GM12878 (cell line): ENCODE measurements at regions not wholly inside any gene's neighbourhood (a gene's known extent, or its start where the extent isn't known, plus 50 kb on each side); places are given as distances from the start of the nearest gene placed in this dataset.

Experiments
- ATAC-seq: fragments of 200-7000 bp; cut with Tn5 transposase; 3 replicates; pipeline ENCODE4 v1.9.1; 2020; ENCODE audit warnings: mild to moderate bottlenecking, moderate library complexity
- BruUV-seq: library from RNA; stranded (reverse); fragments of 400-500 nt; replicated peaks from 2 replicates; lab custom pipeline; 2021; lab: Mats Ljungman, UMichigan
- CTCF ChIA-PET: fragments of 300-600 bp; sonication (Branson Sonifier 250); formaldehyde crosslinking; extraction: SDS; loops from one replicate; lab custom pipeline; 2021; ENCODE audit warnings: inconsistent platforms; lab: Yijun Ruan, JAX
- POLR2A ChIA-PET: fragments of 350-600 bp; formaldehyde crosslinking; extraction: SDS; loops from one replicate; lab custom pipeline; 2021; ENCODE audit warnings: inconsistent platforms; lab: Charles Lee
- RAD21 ChIA-PET: fragments of 300-600 bp; sonication (Branson Sonifier 250); formaldehyde crosslinking; loops from one replicate; lab custom pipeline; 2023; ENCODE audit warnings: antibody characterized with exemption; ENCODE audit not compliant: unreplicated experiment; lab: Charles Lee
- SMC1A ChIA-PET: fragments of 300-600 bp; sonication (Branson Sonifier 250); formaldehyde crosslinking; loops from one replicate; lab custom pipeline; 2023; ENCODE audit not compliant: unreplicated experiment, uncharacterized antibody; lab: Charles Lee
- DNase-seq: peaks from one replicate; pipeline ENCODE4 v3.0.0-alpha.2; 2011; ENCODE audit warnings: low read depth, low spot score
- FAIRE-seq: peaks from 3 replicates; lab custom pipeline; 2011; peaks lifted over from hg19 to GRCh38; lab: Jason Lieb, UNC
- H2AFZ ChIP-seq: 2 replicates; pipeline ENCODE4 v1.6.0; 2011; ENCODE audit warnings: low read depth, low read length, control low read depth; ENCODE audit not compliant: control insufficient read depth
- H3K27ac ChIP-seq: 2 replicates; pipeline ENCODE4 v1.5.1; 2011; ENCODE audit warnings: control low read depth; ENCODE audit not compliant: control insufficient read depth, insufficient read depth
- H3K27me3 ChIP-seq, 2 experiments: replicated peaks in 1 of 2; 2 replicates each; pipeline versions ENCODE4 v1.6.0 to v1.6.1; 2011; ENCODE audit warnings: low read length in 1 of 2; ENCODE audit not compliant: control insufficient read depth in 2 of 2, insufficient read depth in 2 of 2
- H3K36me3 ChIP-seq, 2 experiments: 2 replicates each; pipeline ENCODE4 v1.5.1; 2011; ENCODE audit warnings: low read length in 1 of 2; ENCODE audit not compliant: control insufficient read depth in 2 of 2, insufficient read depth in 2 of 2
- H3K4me1 ChIP-seq: 2 replicates; pipeline ENCODE4 v1.6.1; 2011; ENCODE audit warnings: mild to moderate bottlenecking, low read length, moderate library complexity, mixed read lengths; ENCODE audit not compliant: control insufficient read depth, insufficient read depth
- H3K4me2 ChIP-seq: 2 replicates; pipeline ENCODE4 v1.6.0; 2011; ENCODE audit warnings: control low read depth; ENCODE audit not compliant: control insufficient read depth, insufficient read depth
- H3K4me3 ChIP-seq: fragments of 200-600 bp; sonication (generic); 2 replicates; pipeline ENCODE4 v1.5.1; 2016
- H3K79me2 ChIP-seq: 2 replicates; pipeline ENCODE4 v1.6.0; 2011; ENCODE audit warnings: low read length; ENCODE audit not compliant: control insufficient read depth, insufficient read depth
- H3K9ac ChIP-seq: 2 replicates; pipeline ENCODE4 v1.8.0; 2011; ENCODE audit warnings: low read length, control low read depth, mixed read lengths; ENCODE audit not compliant: control insufficient read depth, insufficient read depth
- H3K9me3 ChIP-seq: replicated peaks from 3 replicates; pipeline ENCODE4 v1.5.1; 2011; ENCODE audit warnings: mild to moderate bottlenecking, low read length; ENCODE audit not compliant: control insufficient read depth, insufficient read depth
- H4K20me1 ChIP-seq: 2 replicates; pipeline ENCODE4 v1.6.0; 2011; ENCODE audit not compliant: control insufficient read depth, insufficient read depth
- CHD2 ChIP-seq: IDR thresholded peaks from 2 replicates; pipeline ENCODE4 v1.6.1; 2011; ENCODE audit warnings: low read depth, low read length, improper control_type of control experiment, borderline replicate concordance
- HDAC6 ChIP-seq: fragments of 200-600 bp; sonication (generic); IDR thresholded peaks from one replicate; pipeline ENCODE4 v1.8.0; 2017; ENCODE audit warnings: antibody characterized with exemption; ENCODE audit not compliant: unreplicated experiment
- MTA2 ChIP-seq: fragments of 450-650 bp; IDR thresholded peaks from 2 replicates; pipeline ENCODE4 v1.6.1; 2016; ENCODE audit warnings: low read depth, mild to moderate bottlenecking, moderate library complexity
- RUNX3 ChIP-seq: IDR thresholded peaks from 2 replicates; pipeline ENCODE4 v1.6.1; 2012; ENCODE audit warnings: low read length, inconsistent platforms
- SREBF1 ChIP-seq: IDR thresholded peaks from 2 replicates; pipeline ENCODE4 v1.6.1; 2012; ENCODE audit warnings: mild to moderate bottlenecking, low read length
- TBL1XR1 ChIP-seq: IDR thresholded peaks from 2 replicates; pipeline ENCODE4 v1.6.1; 2012; ENCODE audit warnings: low read depth, low read length, improper control_type of control experiment
- TCF3 ChIP-seq: IDR thresholded peaks from 2 replicates; pipeline ENCODE4 v1.6.1; 2012; ENCODE audit warnings: low read depth, mild to moderate bottlenecking, low read length, borderline replicate concordance; ENCODE audit not compliant: insufficient read depth
- ZNF24 ChIP-seq: fragments of 450-650 bp; IDR thresholded peaks from 2 replicates; pipeline ENCODE4 v1.6.1; 2017; ENCODE audit warnings: antibody characterized with exemption, mild to moderate bottlenecking
- ZNF687 ChIP-seq: fragments of 450-650 bp; IDR thresholded peaks from 2 replicates; pipeline ENCODE4 v1.6.1; 2017; ENCODE audit warnings: mild to moderate bottlenecking, moderate library complexity
- WGBS: methylation state at CpG from one replicate; pipeline ENCODE4 v1.1.6; 2016; ENCODE audit warnings: low lambda C conversion rate; ENCODE audit not compliant: insufficient replicate concordance, insufficient coverage; ENCODE audit errors: missing lambda C conversion rate; 5-methylcytosine and 5-hydroxymethylcytosine counted together
- in situ Hi-C: fragments of 300-500 bp; cut with MboI; formaldehyde crosslinking; loops from 9 replicates; pipeline ENCODE4 v1.14.3; 2018; ENCODE audit warnings: mixed read lengths
- intact Hi-C: fragments of 100-400 bp; cut with micrococcal nuclease; formaldehyde crosslinking; loops from one replicate; pipeline ENCODE4 v1.14.2; 2022; ENCODE audit not compliant: unreplicated experiment
- TF ChIP-seq, protein P1 (sequence below), 3 experiments: IDR thresholded peaks in 2 of 3; conservative IDR thresholded peaks in 1 of 3; 2 replicates each; pipeline ENCODE4 v1.5.1; 2011; ENCODE audit warnings: low read depth in 3 of 3, low read length in 3 of 3, mild to moderate bottlenecking in 3 of 3, control low read depth in 2 of 3, moderate library complexity in 2 of 3, inconsistent platforms in 1 of 3, mixed read lengths in 1 of 3; ENCODE audit not compliant: control insufficient read depth in 2 of 3, insufficient read depth in 1 of 3; ENCODE audit errors: extremely low read depth in 1 of 3

GRCh38 chr9:129383019-129383560, 205.0 kb upstream of the IER5L start (continued):
- TF ChIP-seq, protein P1, sequence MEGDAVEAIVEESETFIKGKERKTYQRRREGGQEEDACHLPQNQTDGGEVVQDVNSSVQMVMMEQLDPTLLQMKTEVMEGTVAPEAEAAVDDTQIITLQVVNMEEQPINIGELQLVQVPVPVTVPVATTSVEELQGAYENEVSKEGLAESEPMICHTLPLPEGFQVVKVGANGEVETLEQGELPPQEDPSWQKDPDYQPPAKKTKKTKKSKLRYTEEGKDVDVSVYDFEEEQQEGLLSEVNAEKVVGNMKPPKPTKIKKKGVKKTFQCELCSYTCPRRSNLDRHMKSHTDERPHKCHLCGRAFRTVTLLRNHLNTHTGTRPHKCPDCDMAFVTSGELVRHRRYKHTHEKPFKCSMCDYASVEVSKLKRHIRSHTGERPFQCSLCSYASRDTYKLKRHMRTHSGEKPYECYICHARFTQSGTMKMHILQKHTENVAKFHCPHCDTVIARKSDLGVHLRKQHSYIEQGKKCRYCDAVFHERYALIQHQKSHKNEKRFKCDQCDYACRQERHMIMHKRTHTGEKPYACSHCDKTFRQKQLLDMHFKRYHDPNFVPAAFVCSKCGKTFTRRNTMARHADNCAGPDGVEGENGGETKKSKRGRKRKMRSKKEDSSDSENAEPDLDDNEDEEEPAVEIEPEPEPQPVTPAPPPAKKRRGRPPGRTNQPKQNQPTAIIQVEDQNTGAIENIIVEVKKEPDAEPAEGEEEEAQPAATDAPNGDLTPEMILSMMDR (IDR thresholded peaks at IDR 0.05 in 2 of 3, conservative IDR thresholded peaks at IDR 0.05 in 1 of 3; ENCODE audit: control insufficient read depth in 2 of 3, extremely low read depth in 1 of 3, insufficient read depth in 1 of 3, low read depth in 3 of 3, low read length in 3 of 3), result 0 out of 6 replicates have a peak, but pooled peaks of 1 of the 3 experiments have one; percentile 15
- no peak for TF ChIP-seq ZNF687

DNA sequence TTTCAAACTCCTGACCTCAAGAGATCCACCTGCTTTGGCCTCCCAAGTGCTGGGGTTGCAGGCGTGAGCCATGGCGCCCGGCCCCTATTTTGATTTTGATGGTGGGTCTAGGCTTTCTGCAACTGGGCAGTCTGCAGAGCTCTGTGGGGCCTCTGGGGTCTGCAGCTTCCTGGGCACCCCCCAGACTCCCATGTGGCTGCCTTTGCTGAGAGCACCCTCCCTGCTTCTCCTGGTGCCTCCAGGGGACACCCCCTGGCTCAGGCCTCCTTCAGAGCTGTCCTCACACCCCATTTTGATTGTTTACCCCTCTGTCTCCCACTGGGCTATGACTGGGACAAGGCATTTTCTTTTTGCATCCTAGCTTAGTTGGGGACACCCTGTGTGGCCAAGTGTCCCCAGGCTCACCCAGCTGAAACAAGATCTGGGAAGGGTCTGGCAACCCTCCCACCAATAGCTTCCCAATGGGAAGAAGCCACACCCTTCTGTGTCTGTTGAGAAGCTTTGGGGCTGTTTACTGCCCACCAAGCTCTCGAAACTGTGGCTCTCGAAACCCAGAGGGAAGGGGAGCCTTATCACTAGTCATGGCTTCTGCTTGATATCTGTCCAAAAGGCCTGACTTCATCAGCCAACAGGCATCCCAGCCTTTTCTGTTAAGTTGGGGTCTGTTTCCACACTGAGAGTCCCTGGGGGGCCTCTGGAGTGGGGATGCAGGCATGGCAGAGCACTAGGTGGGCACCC, 204.4 kb upstream of the IER5L start:
- in situ Hi-C loops, result no loop called here
- ChIA-PET SMC1A (interaction anchor here (0.6 to 2.3 kb wide), 8 partner anchors 30 to 251 kb away, joined by 3 to 9 read pairs (median 3); no protein-coding TSS in a partner anchor), RAD21 (interaction anchor here (0.6 to 1.5 kb wide), 7 partner anchors 78 to 251 kb away, joined by 3 to 5 read pairs (median 4); partner anchors contain the start of gene IER5L), POLR2A (interaction anchor here (0.6 to 0.9 kb wide), 2 partner anchors 210 to 227 kb away, joined by 3 to 6 read pairs; no protein-coding TSS in a partner anchor), CTCF (interaction anchor here (0.8 to 2.4 kb wide), 8 partner anchors 9 to 227 kb away, joined by 3 to 11 read pairs (median 4); no protein-coding TSS in a partner anchor)
- DNase-seq (no peak), ATAC-seq (no peak), FAIRE-seq (no peak)
- no peak overlapping the region for H2AFZ ChIP-seq
- H3K4me2 ChIP-seq, result no peak overlapping the region
- H3K27me3 ChIP-seq, result no peaks in the 10 kb centered on the region; a peak in 2 of 4 replicates
- no peaks in the 10 kb centered on the region for H4K20me1 ChIP-seq
- TF ChIP-seq RUNX3 (no peak), HDAC6 (no peak), TCF3 (no peak), CHD2 (no peak), MTA2 (no peak), TBL1XR1 (no peak), SREBF1 (no peak), ZNF24 (no peak)
- BruUV-seq, result no TSS peak
- no peak overlapping the region for H3K4me3 ChIP-seq
- H3K36me3 ChIP-seq, result no peaks in the 10 kb centered on the region
- WGBS, result 75% methylated on average over 5 of the region's 5 CpGs
- no peaks in the 10 kb centered on the region for H3K9me3 ChIP-seq
- intact Hi-C loops, result no loop called here
- H3K27ac ChIP-seq, result no peak overlapping the region
- no peak overlapping the region for H3K9ac ChIP-seq
- no peaks in the 10 kb centered on the region for H3K79me2 ChIP-seq
- peaks cover 24% of the 10 kb centered on the region for H3K4me1 ChIP-seq
